ENCODE measurements at regions not wholly inside any gene's neighbourhood (a gene's known extent, or its start where the extent isn't known, plus 50 kb on each side); places are given as distances from the start of the nearest gene placed in this dataset.

- no peak for DNase-seq
Measured at GRCh38 chr3:177516158-177517011, 319.1 kb upstream of the TBL1XR1 start.

- no peak for DNase-seq
Measured at GRCh38 chr3:177517906-177518305, 320.6 kb upstream of the TBL1XR1 start.

DNA sequence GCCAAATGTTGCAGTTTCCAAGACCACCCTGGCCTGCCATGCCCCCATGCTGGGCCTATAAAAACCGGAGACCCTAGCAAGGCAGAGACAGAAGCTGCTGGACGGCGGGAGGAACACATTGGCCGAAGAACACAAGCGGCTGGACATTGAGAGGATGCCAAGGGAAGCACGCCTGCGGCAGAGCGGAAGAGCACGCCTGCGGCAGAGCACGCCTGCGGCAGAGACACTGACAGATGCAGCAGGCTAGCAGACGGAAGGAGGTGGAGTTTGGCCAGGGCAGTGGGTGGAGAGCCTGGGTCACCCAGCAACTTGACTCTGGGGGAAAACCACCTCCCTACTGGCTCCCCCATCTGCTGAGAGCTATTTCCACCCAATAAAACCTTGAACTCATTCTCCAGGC lies 322.3 kb upstream of the TBL1XR1 start:
- DNase-seq: no peak

DNA sequence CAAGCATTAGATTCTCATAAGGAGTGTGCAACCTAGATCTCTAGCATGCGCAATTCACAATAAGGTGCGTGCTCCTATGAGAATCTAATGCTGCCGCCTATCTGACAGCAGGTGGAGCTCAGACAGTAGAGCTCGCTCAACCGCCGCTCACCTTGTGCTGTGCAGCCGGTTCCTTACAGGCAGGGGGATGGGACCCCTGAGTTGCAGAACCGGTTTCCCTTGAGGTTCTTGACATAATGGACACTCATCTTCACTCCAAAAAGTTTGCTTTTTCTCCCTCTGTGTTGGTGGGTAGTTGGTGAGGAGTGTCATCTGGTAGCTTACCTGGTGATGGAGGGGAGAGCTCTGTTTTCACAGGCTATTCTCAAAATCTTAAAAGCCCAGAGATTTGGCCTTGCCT lies 324.0 kb upstream of the TBL1XR1 start:
- DNase-seq: no peak

DNA sequence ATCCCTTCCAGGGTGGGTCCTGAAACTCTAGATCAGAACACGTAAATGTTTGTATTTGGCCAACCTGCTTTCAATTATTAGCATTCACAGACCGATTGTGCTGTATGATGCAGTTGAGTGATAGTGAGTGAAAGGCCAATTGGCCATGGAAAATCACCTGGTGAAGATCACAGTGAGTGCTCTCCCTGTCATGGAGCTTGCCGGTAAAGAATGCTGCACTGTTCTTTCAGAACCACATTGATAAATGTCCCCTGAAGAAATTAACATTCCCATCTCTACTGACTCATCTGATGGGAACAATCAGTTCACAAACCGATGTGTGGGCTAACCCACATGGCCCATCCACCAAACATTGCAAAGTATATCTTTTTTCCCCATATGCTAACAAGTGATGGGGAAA lies 324.8 kb upstream of the TBL1XR1 start:
- DNase-seq: no peak

- no peak for DNase-seq
Measured at GRCh38 chr3:177523067-177523675, 325.9 kb upstream of the TBL1XR1 start.

DNA sequence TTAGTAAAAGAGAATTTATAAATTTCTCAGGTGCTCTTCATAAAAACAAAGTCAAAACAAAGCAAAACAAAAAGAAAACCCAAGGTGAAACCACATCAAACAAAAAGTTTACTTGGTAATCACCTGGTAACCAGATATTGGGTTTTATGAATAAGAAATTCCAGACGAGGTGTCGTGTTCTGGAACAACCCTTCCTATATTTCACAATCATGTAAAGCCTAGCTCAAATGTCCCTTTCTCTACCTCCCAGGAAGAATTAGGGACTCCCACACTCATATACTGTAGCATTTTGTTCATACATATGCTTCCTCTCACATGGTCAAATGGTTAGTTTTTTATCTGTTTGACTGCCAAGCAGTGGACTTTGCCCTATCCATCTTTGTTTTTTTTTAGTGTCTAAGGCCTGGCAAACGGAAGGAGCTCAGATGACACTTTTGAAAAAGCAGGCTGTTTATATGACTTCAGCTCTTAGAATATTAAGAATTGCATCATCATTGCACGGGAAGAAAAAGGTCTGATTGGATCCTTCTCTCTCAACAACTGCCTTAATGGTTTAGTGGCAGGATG lies 326.7 kb upstream of the TBL1XR1 start:
- peak in 1 of 2 donors; percentile 27 for DNase-seq

DNA sequence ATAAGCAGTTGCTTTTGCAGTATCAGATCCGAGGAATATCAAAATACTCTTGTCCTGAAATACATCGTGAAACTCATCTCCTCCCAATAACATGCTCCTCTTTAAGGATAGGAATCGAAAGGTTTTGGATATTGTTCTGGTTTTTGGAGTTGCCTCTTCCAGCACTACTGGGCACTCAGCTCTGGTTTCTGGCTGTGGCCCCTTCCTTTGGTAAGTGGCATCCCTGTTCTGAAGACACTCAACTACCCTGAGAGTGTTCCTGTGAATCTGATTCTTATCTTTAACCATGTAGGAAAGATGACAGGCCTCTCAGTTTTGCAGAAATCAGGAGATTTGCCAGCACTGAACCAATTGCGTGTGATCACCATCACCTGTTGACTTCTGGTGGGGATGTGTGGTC lies 327.5 kb upstream of the TBL1XR1 start:
- no peak for DNase-seq

- DNase-seq: no peak
Measured at GRCh38 chr3:177525414-177525813, 328.1 kb upstream of the TBL1XR1 start.

DNA sequence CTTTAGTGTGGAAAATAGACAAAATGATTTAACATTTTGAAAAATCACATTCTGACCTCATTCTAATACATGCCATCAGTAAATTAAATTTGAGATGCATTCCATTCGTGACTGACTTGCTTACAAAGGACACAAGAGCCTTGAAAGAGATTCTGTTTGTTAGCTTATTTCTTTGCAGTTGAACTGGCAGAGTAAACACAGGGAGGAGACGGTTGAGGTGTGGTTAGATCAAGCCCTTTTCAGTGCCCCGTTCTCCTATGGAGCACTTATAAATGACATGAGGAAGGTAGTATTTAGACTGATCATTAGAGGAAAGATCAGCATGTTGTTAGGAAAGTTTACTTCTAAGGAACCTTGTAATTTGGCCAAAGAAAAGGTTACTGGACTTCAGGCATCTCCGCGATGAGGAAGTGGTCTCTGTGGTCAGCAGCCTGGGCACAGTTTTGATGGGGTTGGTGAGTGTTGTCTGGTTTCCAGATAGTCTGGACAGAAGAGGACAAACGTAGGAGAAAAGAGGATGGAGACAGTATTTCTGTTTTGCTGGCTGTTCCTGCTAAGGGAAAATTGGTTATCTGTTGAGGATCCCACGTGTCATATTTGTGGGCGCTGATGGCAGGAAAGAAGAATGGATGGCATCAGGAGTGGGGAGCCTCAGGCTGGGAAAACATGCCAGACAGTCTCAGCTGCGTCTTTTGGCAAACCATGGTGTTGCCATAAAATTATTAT lies 328.9 kb upstream of the TBL1XR1 start:
- no peak for DNase-seq

DNA sequence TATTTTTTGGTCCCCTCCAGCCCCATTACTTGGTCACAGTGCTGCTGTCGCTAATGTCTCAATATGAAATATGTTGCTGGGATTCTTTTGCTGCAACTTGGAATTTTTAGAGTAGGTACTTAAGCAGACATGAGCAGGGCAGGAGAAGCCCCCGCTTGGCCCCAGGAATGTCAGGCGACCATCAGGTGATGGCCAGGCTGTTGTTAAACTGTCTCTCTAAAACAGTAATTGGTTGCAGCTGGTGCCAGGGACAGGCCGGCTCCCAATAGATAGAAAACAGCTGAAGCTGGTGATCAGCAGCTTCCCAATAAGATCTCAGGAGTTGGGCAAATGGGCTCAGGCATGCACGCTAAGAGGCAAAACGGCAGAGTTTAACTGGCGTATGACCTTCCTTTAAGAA lies 329.9 kb upstream of the TBL1XR1 start:
- no peak for DNase-seq

DNA sequence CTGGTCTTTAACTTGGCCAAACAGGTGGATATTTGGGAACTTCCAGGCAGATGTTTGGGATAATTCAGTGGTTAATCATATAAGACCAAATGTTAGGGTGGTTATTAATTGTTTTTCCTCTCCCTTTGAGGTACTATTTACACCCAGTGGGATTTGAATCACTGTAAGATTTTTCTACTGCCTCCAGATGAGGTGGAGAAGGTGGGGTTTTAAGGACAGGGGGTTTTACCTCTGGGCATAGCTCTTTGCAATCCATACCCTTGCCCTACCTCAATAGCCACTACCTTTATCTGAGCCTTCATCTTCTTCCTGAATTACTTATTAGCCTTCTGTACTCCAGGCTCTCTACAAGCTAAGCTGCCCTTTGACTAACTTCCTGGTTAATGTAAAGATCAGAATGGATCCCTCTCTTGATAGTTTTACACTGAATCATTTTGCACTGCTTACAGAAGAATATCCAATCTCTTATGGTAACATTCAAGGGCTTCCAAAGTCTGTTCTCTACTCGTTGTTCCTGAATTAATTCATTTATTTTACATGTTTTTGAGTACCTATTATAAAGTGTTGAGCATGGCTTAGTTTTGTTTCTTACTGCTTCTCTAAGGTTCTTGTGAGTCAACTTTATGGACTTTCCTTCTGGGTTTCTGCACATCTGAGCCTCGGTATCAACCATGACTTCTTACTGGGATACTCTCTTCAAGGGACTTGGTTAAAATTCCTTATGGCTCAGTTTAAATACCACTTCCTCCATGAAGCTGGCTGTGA lies 331.2 kb upstream of the TBL1XR1 start:
- no peak for DNase-seq

GRCh38 chr3:177529071-177529550 lies 331.8 kb upstream of the TBL1XR1 start:
- no peak for DNase-seq

DNA sequence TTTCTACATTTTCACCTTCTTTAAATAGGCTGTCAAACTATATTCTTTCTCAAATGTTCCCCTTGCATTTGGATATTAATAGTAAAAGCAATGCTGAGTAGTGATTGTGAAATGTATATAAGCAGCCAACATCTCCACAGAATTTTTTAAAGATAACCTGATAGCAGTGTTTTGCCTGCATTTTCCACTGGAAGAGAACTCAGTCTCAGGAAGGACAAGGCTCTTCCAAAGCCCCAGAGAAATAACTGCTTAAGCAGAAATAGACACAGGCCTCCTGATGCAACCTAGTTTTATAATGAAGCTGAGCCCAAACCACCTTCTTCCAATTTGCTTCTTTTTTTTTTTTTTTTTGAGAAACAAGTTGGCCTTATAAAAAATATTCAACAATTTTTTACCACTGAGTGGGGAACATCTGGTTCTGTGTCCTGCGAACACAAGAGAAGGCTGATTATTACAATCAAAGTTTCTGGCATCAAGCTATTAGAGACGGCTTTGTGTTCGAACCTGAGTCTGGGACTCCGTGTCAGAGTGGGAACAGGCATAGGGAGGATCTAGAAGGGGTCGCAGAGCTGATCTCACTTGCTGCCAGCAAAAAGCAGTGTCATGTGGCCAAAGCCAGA lies 332.5 kb upstream of the TBL1XR1 start:
- DNase-seq: no peak

DNA sequence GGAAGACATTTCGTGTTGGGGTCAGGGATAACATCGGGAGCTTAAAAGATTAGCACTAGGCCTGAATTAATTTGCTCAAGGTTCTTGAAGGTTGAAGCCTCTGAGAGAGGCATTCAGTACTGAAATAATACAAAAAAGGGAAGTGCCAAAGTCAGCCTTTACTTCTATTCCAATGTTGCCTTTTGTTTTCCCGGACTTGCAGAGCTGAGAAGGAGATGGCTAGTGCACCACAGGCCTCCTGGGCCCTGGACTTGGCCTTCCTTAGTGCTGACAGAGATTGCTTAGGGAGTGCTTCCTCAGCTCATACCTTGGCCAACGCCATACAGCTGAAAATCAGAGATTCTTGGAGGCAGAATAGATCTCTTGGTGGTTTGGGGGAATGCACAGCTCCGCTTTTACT lies 333.6 kb upstream of the TBL1XR1 start:
- no peak for DNase-seq

- DNase-seq: no peak
Measured at GRCh38 chr3:177536873-177537272, 339.6 kb upstream of the TBL1XR1 start.

- DNase-seq: no peak
Measured at GRCh38 chr3:177537612-177538011, 340.3 kb upstream of the TBL1XR1 start.

- DNase-seq: no peak
Measured at GRCh38 chr3:177538048-177538749, 340.9 kb upstream of the TBL1XR1 start.

DNA sequence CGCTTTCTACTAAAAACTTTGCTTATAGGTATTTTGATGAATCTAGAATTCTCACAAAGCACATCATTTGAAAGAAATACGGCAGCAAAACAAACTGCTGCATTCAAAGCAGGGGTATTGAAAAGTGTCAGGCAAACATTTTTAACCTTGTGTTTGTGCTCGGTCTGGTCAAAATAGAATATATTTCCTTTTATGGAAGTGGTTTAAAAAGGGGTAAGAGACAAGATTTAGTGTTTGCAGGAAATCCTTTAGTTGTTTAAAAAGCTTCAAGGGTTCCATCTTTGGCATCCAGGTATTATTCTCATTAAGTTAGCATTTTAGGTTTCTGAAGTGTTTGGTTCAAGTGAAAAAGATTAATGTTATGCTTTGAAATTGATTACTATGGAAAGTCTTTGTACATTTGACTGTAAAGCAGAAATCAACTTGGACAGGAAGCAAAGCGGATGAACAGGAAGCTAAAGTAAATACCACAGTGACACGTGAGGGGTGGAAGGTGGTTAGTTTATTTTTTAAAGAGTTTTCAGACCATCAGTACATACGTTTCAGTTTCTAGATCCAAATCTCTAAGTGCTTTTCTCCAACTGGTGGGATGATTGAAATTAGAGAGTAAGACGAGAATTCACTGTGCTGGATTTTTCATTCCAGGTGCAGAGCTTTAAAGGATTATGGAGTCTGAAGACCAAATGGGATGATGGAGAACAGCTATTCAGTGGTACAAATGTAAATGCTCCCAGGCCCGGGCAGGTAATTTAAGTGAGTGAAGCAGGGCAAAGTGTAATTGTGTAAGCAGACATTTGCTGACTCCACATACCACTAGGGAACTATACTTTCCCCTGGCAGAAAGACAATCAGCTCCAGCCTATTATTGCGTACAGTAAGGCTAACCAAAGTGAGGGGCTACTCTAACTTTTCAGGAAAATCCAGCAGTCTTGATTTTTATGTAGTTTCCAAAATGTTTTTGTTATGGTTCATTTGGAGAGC lies 341.8 kb upstream of the TBL1XR1 start:
- DNase-seq: peak; percentile 19 to 67

DNA sequence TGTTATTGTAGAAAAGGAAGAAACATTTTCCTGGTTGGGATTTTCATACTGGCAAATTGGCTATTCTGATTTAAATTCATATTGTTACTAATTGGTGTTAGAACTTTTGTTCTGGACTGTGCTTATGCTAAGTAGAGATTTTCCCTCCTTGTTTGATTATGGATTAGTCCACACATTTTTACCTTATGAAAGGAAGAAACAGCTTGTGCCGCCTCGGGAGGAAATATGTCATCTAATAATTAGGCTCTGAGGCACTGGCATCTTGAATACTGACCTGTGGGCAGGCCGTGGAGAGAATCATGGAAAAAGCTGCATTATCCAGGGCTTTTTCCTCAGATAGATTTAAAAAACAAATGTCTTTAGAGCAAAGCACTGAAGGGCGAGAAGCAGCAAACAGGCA lies 344.3 kb upstream of the TBL1XR1 start:
- no peak for DNase-seq
